Colonic mucosa (tissue), 4 donors: ENCODE measurements at regions not wholly inside any gene's neighbourhood (a gene's known extent, or its start where the extent isn't known, plus 50 kb on each side); places are given as distances from the start of the nearest gene placed in this dataset.

Source experiments
- DNase-seq: peaks from one replicate; pipeline ENCODE4 v3.0.0-alpha.2; 2020
- H3K27ac ChIP-seq: fragments of 200-600 bp; one replicate; pipeline ENCODE4 v1.8.0; 2021
- H3K27me3 ChIP-seq: fragments of 200-600 bp; one replicate; pipeline ENCODE4 v1.8.0; 2021
- H3K36me3 ChIP-seq: fragments of 200-600 bp; one replicate; pipeline ENCODE4 v1.8.0; 2021
- H3K4me1 ChIP-seq: fragments of 200-600 bp; one replicate; pipeline ENCODE4 v1.8.0; 2021; ENCODE audit warnings: mild to moderate bottlenecking
- H3K4me3 ChIP-seq: fragments of 200-600 bp; one replicate; pipeline ENCODE4 v1.8.0; 2021
- H3K9ac ChIP-seq, 2 donors: one replicate each; pipeline ENCODE4 v1.7.0; 2013; ENCODE audit warnings: control low read depth in 2 of 2, low read depth in 2 of 2, low read length in 2 of 2
- H3K9me3 ChIP-seq: fragments of 200-600 bp; one replicate; pipeline ENCODE4 v1.8.0; 2021
- CTCF ChIP-seq: fragments of 200-600 bp; IDR thresholded peaks from one replicate; pipeline ENCODE4 v1.8.0; 2022; ENCODE audit warnings: antibody characterized with exemption, mild to moderate bottlenecking
- intact Hi-C: fragments of 100-400 bp; cut with DNase I; formaldehyde crosslinking; loops from one replicate; pipeline ENCODE4 v1.14.1; 2022
- donor health status: healthy.
- donor health status: DM: no; HTN: no; CAD: no.
- donor health status: DM: no; HTN: no; CAD: no.

GRCh38 chr2:215671691-215672090 is 235.8 kb upstream of the FN1 start:
- DNase-seq = no peak
- H3K27ac ChIP-seq = no peak overlapping the region

GRCh38 chr2:215671244-215671643 is 235.4 kb upstream of the FN1 start:
- TF ChIP-seq CTCF = no peak
- H3K4me1 ChIP-seq = no peaks in the 10 kb centered on the region
- no peak for DNase-seq
- no peak overlapping the region for H3K4me3 ChIP-seq
- H3K36me3 ChIP-seq = no peaks in the 10 kb centered on the region
- no peak overlapping the region for H3K27ac ChIP-seq
- H3K9ac ChIP-seq = no peak overlapping the region
- intact Hi-C loops = no loop called here
- no peaks in the 10 kb centered on the region for H3K9me3 ChIP-seq
- H3K27me3 ChIP-seq = no peaks in the 10 kb centered on the region

More at GRCh38 chr2:215671691-215672090, 235.8 kb upstream of the FN1 start:
- no peaks in the 10 kb centered on the region for H3K9me3 ChIP-seq
- no peak overlapping the region for H3K4me3 ChIP-seq
- H3K36me3 ChIP-seq = no peaks in the 10 kb centered on the region
- intact Hi-C loops = no loop called here
- H3K9ac ChIP-seq = no peak overlapping the region
- no peaks in the 10 kb centered on the region for H3K4me1 ChIP-seq
- no peaks in the 10 kb centered on the region for H3K27me3 ChIP-seq
- no peak for TF ChIP-seq CTCF

GRCh38 chr2:215670396-215670795 is 234.5 kb upstream of the FN1 start:
- H3K9ac ChIP-seq = no peak overlapping the region
- H3K27me3 ChIP-seq = no peaks in the 10 kb centered on the region
- intact Hi-C loops = no loop called here
- H3K4me1 ChIP-seq = no peaks in the 10 kb centered on the region
- no peaks in the 10 kb centered on the region for H3K36me3 ChIP-seq
- H3K9me3 ChIP-seq = no peaks in the 10 kb centered on the region
- no peak overlapping the region for H3K4me3 ChIP-seq
- no peak for TF ChIP-seq CTCF
- no peak for DNase-seq
- no peak overlapping the region for H3K27ac ChIP-seq

GRCh38 chr2:215668378-215668775 is 232.5 kb upstream of the FN1 start:
- Histone ChIP-seq H3K27ac (no peak overlapping the region), H3K4me3 (no peak overlapping the region), H3K4me1 (no peaks in the 10 kb centered on the region)

GRCh38 chr2:215667585-215668377 is 231.9 kb upstream of the FN1 start:
- Histone ChIP-seq H3K27me3 (no peaks in the 10 kb centered on the region), H3K4me3 (no peak overlapping the region), H3K4me1 (no peaks in the 10 kb centered on the region), H3K36me3 (no peaks in the 10 kb centered on the region), H3K9me3 (no peaks in the 10 kb centered on the region), H3K9ac (no peak overlapping the region), H3K27ac (no peak overlapping the region)
- no peak for DNase-seq
- no peak for TF ChIP-seq CTCF
- intact Hi-C loops = no loop called here

More at GRCh38 chr2:215668378-215668775, 232.5 kb upstream of the FN1 start:
- Histone ChIP-seq H3K27me3 (no peaks in the 10 kb centered on the region), H3K9ac (no peak overlapping the region), H3K9me3 (no peaks in the 10 kb centered on the region), H3K36me3 (no peaks in the 10 kb centered on the region)
- intact Hi-C loops = no loop called here
- DNase-seq = no peak
- TF ChIP-seq CTCF = no peak
